CD4-positive, alpha-beta T cell treated with Interleukin-10 for 1 hour (primary cell): ENCODE measurements at regions not wholly inside any gene's neighbourhood (a gene's known extent, or its start where the extent isn't known, plus 50 kb on each side); places are given as distances from the start of the nearest gene placed in this dataset.
"Not testable (repeated sequence)": the region's sequence is repeated elsewhere in the genome, so short reads cannot be mapped to it uniquely, and the experiment has no call there.

Experiments
- DNase-seq: peaks from one replicate; pipeline ENCODE4 v3.0.0-alpha.2; 2020

DNA sequence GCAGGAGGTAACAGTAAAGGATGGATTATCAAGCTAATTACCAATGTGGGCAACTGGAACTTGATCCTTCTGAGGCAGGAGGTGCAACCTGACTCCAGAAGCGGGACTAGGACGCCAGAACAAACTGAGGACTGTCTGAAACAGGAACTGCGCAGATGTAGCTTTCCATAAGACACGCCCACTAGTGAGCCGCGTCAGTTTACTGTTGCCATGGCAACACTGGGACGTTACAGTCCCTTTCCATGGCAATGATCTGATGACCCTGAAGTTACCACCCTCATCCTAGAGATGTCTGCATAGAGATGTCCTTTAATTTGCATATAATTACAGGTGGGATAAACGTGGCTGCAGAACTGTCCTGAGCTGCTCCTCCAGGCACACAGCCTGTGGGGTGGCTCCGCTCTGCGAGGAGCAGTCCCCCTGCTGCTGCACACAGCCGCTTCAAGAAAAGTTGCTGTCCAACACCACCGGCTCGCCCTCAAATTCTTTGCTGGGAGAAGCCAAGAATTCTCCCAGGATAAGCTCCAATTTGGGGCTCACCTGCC is 816.6 kb downstream of the UQCRFS1 start:
- no peak for DNase-seq

DNA sequence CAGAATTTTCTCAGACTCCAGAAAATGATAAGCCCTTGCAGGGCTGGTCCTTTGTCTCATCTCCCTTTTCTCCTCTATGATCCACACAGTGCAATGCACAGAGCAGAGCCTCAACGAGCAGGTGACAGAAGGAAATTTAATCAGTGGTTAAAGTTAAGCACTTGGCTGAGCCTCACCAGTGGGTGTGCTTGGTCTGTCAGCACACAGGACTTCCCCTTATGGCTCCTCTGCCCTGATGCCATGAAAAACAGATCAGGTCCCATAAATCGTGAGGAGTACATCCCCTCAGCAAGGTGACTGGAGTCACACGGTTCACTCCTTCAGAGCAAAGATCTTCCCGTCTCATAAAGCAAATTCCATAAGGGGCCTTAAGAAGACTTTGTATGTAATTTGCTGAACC is 818.2 kb downstream of the UQCRFS1 start:
- no peak for DNase-seq

DNA sequence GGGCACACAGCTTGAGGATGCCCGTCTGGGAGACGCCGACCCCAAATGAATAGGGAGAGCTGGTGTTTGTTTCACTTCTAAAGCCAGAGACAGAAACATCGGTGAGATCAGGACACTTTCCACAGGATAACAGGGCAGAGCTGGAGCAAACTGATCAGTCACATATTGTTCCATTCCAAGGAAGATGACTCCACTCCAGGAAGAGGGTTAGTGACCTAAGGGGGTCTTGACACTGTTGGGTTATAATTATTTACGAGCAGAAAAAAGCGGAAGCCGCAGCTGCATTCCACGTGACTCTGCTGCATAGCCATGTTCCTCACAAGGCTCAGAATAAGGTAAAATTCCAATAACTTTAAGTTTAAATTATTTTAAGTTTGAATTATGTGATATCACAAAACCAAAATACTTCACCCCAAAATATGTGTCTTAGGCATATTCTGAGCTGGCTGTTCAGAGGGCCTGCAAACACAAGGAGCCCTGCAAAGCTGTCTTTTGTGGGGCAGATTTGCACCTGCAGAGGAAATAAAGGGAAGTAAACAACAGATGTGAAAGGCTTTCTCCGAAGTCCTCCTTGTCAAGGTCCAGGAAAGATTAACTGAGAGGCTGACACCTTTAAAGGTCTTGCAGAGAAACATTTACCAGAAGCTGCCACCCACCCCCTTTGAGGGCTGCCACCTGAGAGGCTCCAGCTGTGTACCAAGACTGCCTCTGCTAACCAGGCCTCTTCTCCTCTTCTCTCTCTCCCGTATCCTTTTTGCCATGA is 819.2 kb downstream of the UQCRFS1 start:
- no peak for DNase-seq

DNA sequence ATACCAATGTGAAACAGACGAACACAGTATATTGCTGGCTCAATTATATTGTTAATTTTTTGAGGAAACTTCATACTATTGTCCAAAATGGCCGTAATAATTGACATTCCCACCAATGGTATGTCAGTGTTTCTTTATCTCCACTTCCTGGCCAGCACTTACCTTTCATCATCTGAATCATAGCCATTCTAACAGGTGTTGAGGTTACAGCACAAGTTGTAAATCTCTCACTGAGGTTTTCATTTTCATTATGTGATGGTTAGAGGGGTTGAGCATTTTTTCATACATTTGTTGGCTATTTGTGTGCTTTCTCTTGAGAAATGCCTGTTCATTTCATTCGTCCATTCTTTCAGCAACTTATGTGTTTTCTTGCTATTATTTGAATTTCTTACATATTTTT is 824.0 kb downstream of the UQCRFS1 start:
- no peak for DNase-seq

DNA sequence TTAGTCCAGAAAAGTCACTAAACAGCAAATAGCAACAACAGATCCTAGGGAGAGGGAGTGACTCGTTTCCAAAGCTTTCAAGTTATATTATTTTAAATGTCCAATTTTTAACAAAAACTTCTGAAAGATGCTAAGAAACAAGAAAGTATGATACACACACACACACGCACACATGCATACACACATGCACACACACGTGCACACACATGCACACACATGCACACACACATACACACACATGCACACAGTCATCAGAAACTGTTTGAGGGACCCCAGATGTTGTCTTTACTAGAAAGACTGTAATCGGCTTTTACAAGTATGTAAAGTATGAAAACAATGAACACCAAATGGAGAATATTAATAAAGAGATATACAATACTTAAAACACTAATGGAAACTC is 825.4 kb downstream of the UQCRFS1 start:
- DNase-seq, result no peak

DNA sequence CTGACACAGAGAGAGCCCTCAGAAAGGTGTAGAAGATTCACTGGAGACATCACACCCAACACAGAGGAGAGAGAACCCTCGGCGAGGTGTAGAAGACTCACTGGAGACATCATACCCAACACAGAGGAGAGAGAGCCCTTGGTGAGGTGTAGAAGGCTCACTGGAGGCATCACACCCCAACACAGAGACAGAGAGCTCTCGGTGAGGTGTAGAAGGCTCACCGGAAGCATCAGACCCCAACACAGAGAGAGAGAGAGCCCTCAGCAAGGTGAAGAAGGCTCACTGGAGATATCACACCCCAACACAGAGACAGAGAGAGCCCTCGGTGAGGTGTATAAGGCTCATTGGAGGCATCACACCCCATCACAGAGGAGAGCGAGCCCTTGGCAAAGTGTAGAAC is 826.5 kb downstream of the UQCRFS1 start:
- no peak for DNase-seq

DNA sequence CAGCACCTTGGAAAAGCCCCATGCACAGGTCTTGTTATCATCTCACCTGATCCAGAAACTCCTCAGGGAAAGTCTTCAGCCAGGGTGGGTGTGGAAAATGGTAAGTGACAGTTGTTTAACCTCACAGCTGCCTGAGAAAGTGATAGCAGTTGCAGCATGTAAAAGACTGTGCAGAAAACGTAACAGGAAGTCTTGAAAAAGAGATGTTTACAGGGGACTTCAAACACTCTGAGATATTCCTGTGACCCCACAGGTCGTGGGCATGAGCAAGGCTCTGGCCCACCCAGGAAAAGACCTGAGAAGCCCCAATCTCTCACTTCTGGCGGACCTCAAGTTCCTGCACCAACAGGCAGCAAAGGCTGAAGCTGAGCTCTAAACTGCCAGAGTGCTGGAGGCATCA is 826.9 kb downstream of the UQCRFS1 start:
- DNase-seq, result no peak

DNA sequence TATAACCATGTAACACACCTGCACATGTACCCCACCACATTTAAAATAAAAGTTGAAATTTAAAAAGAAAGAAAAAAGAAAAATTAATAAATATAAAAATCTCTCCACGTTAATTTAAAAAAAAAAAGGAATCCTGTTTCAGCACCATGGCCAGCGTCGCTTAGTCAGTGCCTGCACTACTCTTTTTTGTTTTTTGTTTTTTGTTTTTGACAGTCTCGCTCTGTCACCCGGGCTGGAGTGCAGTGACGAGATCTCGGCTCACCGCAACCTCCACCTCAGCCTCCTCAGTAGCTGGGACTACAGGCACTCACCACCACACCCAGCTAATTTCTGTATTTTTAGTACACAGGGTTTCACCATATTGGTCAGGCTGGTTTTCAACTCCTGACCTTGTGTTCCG is 835.9 kb downstream of the UQCRFS1 start:
- DNase-seq, result no peak

DNA sequence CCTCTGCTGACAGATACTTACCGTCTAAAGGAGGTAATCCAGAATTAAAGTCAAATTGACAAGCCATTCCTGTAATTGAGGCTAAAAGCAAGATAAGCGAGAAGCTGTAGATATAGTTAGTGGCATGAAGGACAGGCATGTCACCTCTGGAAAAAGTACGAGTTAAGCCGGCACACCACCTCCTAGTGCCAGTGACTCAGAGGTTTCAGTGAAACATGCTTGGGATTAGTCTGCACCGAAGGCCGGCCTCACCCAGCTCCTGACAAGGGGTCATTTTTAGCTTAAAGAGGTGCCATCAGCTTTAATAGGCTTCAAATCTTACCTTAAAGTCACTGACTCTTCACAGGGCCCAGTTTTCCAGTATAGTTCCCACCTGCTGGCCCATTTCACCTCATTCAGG is 838.0 kb downstream of the UQCRFS1 start:
- DNase-seq, result no peak

DNA sequence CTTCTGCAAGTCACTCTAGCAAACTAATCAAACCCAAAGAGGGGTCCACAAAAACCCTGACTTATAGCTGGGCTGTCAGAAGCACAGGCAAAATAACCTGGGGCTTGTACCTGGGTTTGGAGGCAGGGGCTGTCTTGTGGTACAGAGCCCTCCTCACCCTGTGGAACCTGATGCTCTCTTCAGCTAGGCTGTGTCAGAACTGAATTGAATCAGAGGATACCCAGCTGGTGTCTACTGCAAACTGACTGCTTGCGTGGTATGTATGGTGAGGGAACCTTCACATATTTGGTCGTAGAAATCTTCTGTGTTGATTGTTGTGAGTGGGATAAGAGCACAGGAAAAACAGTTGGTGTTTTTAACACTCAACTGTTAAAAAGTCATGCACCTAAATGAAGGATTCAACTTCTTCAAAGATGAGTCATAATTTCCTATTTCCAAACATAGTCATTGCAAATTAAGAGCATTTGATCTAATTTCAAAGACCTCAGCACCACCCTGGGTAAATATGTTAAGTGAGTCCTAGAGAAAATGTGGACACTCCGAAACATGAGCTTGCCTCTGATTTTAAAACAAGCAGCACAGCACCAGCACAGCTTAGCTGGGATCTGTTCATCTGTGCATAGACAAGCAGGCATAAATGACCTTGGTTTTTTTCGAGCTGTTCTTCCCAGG is 840.2 kb downstream of the UQCRFS1 start:
- no peak for DNase-seq

DNA sequence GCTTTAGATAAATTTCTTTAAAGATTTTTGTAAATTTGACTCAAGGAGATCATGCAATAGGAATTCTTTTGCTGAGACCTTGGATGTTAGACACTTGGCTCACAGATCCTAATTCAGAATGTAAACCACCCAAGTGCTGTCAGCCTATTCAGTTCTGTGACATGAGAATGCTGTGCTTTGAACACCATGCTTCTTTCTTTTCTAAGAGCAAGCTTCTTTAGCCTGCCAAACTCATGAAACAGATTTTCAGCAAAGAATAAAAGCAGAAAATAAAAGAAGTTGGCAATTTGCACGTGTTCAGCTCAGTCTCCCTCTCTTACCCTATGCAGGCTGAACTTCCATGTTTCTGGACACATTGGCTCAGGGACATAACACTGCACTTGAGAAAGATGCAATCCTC is 845.8 kb downstream of the UQCRFS1 start:
- no peak for DNase-seq

DNA sequence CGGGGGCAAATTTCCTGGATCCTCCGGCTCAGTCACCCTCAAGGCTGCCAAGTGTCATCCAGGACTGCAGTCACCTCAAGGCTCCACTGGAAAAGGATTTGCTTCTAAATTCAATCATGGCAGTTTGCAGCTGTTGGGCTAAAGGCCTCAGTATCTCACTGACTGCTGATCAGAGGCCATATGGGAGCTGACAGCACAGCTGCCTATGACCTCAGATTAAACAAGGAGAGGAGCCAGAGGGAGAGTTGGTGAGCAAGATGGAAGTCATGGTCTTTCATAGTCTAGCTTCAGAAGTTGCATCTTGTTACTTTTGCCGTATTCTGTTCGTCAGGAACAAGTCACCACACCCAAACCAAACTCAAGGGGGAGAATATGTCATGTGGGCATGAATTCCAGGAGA is 849.7 kb downstream of the UQCRFS1 start:
- no peak for DNase-seq

DNA sequence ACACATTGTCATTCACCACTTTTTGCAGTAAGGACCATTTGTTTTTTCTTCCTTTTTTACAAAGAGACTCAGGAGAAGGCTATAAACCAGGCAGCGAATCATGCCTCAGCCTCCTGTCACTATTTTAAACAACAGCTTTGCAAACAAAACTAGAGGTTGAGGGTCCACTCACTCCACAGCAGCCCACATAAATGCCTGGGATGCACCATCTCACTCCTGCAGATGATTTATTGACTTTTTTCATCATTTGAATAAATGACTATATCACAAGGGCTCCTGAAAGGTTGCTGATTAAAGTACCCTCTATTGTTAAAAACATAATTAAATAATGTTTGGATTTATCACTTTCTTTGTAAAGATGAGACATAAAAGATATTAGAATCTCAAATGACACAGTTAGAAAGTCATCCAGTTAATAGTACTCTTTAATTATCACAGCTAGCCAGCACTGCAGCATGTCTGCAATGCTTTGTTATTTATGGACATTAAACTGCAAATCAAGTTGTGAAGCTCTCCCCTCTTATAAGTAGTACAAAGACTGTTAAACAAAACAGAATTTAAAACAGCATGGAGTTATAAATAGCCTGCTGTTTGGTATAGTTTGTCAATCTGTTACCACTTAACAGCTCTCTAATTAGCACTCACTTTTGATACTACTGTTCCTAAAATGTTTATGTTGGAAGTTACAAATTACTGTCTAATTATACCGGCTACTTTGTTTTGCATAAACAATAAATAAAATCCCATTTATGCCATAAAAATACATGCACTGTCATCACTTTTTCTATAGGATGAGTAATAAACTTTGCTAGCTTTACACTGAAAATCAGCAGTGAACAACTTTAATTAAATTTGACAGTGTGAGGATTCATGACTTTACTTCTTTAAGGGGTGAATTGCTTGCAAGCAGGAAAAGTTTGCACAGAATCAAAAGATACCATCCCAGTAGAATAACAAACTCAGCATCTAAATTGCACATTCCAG is 853.2 kb downstream of the UQCRFS1 start:
- no peak for DNase-seq

DNA sequence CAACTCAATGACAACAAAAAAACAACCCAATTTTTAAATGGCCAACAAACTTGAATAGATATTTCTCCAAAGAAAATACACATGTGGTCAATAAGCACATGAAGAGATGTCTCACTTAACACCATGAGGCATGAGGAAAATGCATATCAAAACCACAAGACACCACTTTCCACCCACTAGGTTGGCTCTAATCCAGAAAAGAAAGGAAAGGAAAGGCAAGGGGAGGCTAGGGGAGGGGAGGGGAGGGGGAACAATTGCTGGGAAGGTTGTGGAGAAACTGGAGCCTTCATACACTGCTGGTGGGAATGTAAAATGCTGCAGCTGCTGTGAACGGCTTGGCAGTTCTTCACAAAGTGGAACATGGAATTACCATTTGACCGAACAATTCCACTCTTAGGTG is 854.3 kb downstream of the UQCRFS1 start:
- no peak for DNase-seq

DNA sequence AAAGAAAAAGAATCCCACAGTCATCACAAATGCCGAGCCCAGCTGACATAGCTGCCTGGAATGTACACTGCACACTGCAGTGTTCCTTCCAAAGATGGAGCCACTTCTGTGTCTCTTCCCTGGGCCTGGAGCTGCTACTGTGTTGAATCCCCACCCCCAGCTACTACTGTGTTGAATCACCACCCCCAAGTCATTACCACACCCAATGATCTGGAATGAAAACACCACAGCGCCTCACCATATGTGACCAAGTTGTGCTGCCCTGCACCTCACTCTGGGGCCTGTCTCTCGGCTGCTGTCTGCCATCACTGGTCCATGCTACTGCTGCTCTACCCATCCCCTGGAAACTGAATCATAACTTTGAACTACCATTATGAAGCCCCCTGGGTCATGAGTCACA is 861.2 kb downstream of the UQCRFS1 start:
- DNase-seq, result no peak

DNA sequence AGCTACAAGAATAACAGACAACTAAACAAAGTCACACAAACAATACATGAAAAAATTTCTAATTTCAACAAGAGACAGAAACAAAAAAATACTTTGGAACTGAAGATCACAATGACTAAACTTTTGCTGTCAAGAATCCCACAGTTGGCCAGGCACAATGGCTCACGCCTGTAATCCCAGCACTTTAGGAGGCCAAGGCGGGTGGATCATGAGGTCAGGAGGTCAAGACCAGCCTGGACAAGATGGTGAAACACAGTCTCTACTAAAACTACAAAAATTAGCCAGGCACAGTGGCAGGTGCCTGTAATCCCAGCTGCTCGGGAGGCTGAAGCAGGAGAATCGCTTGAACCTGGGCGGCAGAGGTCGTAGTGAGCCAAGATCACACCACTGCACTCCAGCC is 861.6 kb downstream of the UQCRFS1 start:
- not testable (repeated sequence) for DNase-seq

DNA sequence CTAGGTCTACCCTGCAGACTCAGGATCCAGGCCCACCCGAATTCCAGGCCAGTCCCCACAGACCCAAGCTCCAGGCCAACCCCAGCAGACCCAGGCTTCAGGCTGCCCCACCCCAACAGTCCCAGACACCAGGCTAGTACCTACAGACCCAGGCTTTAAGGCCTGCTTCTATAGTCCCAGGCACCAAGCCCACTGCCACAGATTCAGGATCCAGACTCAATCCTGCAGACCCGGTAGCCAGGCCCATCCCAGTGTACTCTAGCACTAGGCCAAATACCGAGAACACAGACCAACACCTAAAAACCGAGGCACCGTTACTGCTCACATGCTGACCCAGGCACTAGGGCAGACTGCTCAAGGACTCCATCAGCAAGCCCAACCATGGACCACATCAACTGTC is 862.3 kb downstream of the UQCRFS1 start:
- DNase-seq, result no peak

DNA sequence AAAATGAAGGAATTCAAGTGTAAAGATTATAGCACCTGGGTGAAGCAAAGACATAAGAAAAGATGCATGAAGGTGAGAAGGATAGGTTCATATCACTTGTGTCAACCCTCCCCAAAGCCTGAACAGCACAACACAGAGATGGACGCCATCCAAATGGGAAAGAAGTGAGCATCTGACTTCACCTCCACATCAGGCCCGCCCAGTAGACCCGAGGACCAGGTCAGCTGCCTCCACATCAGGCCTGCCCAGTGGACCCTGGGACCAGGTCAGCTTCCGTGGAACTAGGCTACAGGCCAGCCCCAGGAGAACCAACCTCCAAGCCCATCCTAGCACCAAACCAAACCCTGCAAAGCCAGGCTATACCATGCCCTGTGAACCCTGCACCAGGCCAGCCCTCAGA is 862.9 kb downstream of the UQCRFS1 start:
- DNase-seq, result no peak

DNA sequence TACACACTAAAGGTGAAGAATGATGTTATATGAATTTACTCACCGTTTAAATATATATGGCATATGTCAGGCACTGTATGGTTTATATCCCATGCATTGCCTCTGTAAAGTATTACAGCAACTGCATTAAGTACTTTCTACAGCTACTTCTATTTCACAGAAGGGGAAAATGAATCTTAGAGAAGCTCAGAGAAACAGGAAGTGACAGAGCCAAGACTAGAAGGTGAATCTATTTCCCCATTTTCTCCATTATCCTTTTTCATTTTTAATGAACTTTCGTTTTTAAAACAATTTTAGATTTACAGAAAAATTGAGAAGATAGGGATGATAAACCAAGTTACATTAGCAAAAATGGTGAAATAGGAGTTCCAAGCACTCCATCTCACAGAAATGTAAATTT is 863.3 kb downstream of the UQCRFS1 start:
- DNase-seq, result no peak

DNA sequence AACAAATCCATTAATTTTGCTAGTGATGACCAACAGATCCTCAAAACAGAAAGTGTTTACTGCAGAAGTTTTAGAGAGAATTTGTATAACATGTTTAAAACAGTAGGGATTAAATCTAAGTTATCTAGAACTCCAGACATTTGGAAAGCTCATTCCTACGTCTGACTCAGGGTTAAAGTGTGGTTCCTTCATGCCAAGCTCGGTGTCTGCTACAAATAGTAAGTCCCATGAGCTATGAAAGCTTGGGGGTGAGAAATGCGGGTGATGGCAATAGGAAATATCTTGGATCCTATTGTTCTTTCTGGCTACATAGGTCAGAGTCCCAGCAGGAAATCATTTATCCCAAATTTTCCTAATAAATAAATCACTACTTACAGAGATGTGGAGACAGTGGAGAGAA is 867.1 kb downstream of the UQCRFS1 start:
- DNase-seq, result no peak

DNA sequence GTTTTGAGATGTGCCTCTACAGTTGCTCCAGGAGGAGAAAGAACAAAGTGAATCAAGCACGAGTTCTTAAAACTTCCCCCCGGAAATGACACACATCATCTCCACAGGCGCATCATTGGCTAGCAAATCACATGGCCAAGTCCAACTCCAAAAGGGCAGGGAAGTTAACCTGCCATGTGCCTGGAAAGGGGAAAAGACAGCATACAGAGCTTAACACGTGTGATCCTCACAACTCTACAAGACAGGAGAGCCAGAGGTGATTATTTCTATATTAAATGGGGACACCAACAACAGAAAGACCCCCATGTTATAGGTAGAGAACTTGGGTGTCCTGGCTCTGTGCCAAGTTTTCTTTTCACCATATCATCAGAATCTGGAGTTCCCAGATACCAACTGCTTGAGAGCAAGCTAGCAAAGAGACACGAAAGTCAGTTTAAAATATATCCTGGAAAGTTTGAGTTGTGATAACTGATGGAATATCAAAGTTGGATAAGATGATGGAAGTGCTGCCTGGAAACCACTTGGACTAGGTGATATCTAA is 871.1 kb downstream of the UQCRFS1 start:
- no peak for DNase-seq

DNA sequence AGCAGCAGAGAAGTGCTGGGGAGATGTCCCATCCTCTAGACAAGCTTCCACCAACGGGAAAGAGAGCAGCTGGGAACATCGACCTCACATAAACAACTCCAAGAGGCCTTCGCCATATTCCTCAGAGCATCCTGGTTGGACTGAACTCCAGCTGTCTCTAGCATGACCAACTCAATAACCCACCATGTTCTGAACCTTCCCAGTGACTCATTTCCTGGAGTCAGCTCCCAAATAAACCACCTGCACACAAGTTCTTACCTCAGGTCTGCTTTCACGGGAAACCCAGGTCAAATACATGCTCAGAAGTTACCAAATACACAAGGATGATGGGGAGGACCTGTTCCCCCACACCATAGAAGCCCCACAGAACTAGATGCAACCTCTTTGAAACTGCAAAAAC is 878.5 kb downstream of the UQCRFS1 start:
- DNase-seq, result no peak

DNA sequence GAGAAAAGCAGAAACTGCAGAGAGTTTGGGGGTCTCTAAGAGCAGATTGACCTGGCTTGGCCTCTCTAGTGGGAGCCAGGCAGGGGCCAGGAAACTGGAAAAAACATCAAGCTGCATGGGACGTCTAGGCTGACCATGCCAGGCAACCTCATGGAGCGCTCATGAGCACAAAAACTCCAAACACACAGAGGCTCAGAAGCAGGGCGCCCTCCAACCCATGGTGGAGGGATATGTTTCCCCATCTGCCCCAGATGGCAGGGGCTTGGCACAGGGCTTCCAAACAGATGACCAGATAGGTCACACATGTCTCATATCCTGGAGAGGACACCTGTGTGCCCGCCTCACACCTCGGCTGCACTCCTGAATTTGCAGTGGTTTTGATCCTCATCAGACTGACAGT is 879.0 kb downstream of the UQCRFS1 start:
- no peak for DNase-seq
